GM10266 (cell line): ENCODE measurements at regions not wholly inside any gene's neighbourhood (a gene's known extent, or its start where the extent isn't known, plus 50 kb on each side); places are given as distances from the start of the nearest gene placed in this dataset.

Source experiments
- DNase-seq: peaks from one replicate; pipeline ENCODE4 v3.0.0; 2012; ENCODE audit errors: extremely low spot score
- TF ChIP-seq, protein P1 (sequence below): IDR thresholded peaks from 2 replicates; pipeline ENCODE4 v1.5.1; 2012; ENCODE audit warnings: mild to moderate bottlenecking, low read depth; ENCODE audit not compliant: control insufficient read depth, insufficient read depth; ENCODE audit errors: missing control alignments

DNA sequence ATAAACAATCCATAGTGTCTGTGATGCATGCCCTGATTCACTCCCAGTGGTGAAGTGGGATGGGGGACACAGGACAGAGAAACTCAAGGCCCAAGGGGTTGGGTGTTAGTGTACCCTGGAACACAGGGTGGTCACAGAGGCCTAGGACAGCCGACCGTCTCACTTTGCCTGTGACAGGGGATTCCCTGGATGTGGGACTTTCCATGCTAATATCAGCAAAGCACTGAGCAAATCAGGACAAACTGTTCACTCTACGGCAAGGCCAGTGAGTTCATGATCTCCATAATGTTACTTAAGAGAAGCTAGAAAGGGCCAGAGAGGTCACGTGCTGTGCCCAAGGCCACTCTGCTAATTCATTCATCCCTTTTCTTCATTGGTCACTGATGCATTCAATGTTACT lies 158.7 kb upstream of the RBPJ start:
- DNase-seq = no peak
- TF ChIP-seq, protein P1, sequence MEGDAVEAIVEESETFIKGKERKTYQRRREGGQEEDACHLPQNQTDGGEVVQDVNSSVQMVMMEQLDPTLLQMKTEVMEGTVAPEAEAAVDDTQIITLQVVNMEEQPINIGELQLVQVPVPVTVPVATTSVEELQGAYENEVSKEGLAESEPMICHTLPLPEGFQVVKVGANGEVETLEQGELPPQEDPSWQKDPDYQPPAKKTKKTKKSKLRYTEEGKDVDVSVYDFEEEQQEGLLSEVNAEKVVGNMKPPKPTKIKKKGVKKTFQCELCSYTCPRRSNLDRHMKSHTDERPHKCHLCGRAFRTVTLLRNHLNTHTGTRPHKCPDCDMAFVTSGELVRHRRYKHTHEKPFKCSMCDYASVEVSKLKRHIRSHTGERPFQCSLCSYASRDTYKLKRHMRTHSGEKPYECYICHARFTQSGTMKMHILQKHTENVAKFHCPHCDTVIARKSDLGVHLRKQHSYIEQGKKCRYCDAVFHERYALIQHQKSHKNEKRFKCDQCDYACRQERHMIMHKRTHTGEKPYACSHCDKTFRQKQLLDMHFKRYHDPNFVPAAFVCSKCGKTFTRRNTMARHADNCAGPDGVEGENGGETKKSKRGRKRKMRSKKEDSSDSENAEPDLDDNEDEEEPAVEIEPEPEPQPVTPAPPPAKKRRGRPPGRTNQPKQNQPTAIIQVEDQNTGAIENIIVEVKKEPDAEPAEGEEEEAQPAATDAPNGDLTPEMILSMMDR = no peak

DNA sequence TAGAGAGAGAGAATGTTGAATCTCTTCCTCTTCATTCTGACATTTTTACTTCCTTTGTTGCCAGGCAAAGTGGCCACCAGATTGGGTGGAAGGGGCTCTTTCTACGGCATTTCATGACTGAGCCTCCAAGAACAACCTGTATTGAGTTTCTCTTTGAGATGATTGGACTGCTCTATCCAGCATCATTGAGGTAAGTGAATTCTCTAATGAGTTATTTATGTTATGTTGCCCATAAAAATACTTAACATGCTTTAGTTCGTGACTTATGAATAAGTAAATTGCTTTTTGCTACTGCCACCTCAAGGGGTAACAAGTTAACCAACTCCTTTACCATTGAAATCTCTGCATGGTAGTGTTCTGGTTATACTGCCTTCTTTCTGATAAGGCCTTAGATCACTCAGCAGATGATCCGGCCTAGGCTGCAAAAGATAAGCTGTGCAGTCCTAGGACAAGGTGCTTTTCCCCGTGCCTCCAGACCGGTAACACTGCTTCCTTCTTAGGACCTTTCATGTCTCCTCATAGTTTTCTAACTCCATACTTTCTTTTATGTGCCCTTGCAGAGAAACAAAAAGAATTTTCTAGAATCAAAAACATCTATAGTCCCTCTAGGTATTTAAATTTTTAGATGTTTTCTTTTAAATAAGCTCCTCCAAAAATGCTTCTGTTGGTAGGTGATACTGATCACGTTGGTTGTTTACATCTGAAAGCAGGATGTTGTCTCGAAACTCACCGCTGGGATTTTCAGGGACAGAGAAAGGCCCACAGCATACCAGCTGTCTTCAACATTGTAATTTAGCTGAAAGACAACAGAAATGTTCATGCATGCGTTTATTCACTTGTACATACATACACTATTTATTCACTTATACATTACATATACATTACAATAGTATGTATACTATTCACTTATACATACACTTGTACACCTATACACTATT lies 157.1 kb upstream of the RBPJ start:
- no peak for DNase-seq
- TF ChIP-seq, protein P1 = no peak

DNA sequence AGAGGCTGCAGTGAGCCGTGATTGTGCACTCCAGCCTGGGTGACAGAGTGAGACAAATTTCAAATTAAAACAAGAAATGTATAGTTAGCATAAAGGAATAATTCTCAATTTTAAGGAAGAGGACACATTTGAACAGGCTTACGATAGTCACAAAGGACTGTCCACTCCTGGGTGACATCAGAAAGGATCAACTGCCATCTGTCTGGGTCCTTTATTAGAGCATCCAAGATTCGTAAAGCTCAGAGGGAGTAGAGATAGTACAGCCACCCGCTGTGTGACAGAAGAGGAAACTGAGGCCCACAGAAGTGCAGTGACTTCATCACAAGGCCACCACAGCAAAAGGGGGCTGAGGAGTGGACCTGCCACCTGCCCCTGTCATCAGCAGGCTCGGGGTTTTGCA lies 149.3 kb upstream of the RBPJ start:
- TF ChIP-seq, protein P1 = no peak
- no peak for DNase-seq

DNA sequence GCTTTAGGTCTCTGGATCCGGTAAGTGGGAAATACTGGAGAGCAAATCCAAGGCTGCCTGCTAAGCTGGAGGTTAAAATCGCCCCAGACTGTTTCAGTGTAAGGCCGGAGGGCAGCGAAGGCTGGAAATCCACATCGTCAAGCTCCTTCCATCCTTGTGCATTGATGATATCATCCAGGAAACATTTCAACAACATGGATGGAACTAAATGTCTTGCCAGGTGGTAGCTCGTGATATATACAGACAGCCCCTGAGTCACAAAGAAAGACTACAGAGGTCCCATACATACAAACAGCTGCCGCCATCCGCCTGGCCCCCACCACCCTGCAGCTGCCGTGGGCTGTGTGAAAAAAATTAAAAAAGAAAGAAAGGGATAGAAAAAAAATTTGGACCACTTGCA lies 148.9 kb upstream of the RBPJ start:
- no peak for DNase-seq
- TF ChIP-seq, protein P1 = no peak

DNA sequence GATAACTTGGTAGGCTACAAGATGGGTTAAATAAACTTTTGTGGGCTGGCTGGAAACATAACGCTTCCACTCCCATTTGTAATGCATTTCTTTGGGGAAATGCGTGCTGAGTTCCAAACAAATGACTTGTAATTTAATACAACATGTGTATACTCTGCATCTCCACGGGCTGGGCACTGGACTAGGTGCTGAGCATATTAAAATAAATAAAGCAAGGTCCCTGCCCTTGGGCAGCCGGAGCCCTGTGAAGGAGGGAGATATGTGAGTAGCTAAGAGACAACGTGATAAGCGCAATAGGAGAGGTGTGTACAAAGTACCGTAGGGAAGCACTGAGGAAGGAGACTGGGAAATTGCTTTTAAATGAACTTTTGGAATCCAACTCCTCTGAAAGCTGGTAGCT lies 147.2 kb upstream of the RBPJ start:
- DNase-seq = no peak

DNA sequence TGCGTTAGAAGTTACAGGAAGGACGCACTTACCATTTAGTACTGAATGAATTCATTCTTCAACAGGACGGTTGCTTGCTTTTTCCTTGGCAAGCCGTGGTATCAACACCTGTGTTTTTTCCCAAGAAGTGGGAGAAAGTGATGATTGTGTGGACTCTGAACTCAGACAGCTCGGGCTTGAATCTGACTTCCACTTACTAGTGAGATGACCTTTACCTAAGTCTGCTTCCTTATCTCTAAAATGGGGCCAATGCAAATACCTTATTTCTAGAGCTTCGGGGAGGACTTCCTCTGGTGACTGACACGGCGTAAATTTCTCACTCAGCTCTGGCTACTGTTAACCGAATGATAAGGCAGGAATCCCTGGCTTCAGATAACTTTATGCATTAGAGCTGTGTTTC lies 146.8 kb upstream of the RBPJ start:
- no peak for DNase-seq
- TF ChIP-seq, protein P1 = no peak

More for the DNA sequence above, 147.2 kb upstream of the RBPJ start:
- TF ChIP-seq, protein P1 = no peak
